WTC11 (cell line): ENCODE measurements at regions not wholly inside any gene's neighbourhood (a gene's known extent, or its start where the extent isn't known, plus 50 kb on each side); places are given as distances from the start of the nearest gene placed in this dataset.

Experiments
- JAZF1 ChIP-seq: fragments of 250-450 bp; sonication (Bioruptor Pico); IDR thresholded peaks from 2 replicates; pipeline ENCODE4 v1.9.0; 2021; ENCODE audit warnings: moderate library complexity, mild to moderate bottlenecking, inconsistent platforms
- TCF7 ChIP-seq: sonication (generic); formaldehyde crosslinking; IDR thresholded peaks from 2 replicates; pipeline ENCODE4 v1.8.0; 2022; ENCODE audit warnings: mild to moderate bottlenecking, low read depth, missing genetic modification reagents, moderate library complexity
- ZBTB21 ChIP-seq: sonication (generic); formaldehyde crosslinking; IDR thresholded peaks from 2 replicates; pipeline ENCODE4 v1.8.1; 2023; ENCODE audit warnings: mild to moderate bottlenecking, missing genetic modification reagents, borderline replicate concordance
- TF ChIP-seq, protein P1 (sequence below): sonication (generic); formaldehyde crosslinking; IDR thresholded peaks from 2 replicates; pipeline ENCODE4 v1.8.0; 2022; ENCODE audit warnings: mild to moderate bottlenecking, missing genetic modification reagents
- TF ChIP-seq, protein P2 (sequence below): fragments of 200-600 bp; IDR thresholded peaks from 2 replicates; pipeline ENCODE4 v1.8.0; 2022; ENCODE audit warnings: antibody characterized with exemption
- TF ChIP-seq, protein P3 (sequence below): sonication (generic); formaldehyde crosslinking; IDR thresholded peaks from 2 replicates; pipeline ENCODE4 v1.8.1; 2022; ENCODE audit warnings: mild to moderate bottlenecking, moderate library complexity, missing genetic modification reagents
- TF ChIP-seq, protein P4 (sequence below): sonication (generic); formaldehyde crosslinking; IDR thresholded peaks from 2 replicates; pipeline ENCODE4 v1.8.0; 2022; ENCODE audit warnings: missing genetic modification reagents
- TF ChIP-seq, protein P5 (sequence below): fragments of 250-450 bp; sonication (Bioruptor Pico); IDR thresholded peaks from 2 replicates; pipeline ENCODE4 v1.9.0; 2021; ENCODE audit warnings: moderate library complexity, mild to moderate bottlenecking, inconsistent platforms, borderline replicate concordance
- TF ChIP-seq, protein P6 (sequence below): sonication (generic); formaldehyde crosslinking; IDR thresholded peaks from 2 replicates; pipeline ENCODE4 v1.8.1; 2022; ENCODE audit warnings: missing genetic modification reagents, borderline replicate concordance
- TF ChIP-seq, protein P7 (sequence below): sonication (generic); formaldehyde crosslinking; IDR thresholded peaks from 2 replicates; pipeline ENCODE4 v1.8.0; 2022; ENCODE audit warnings: mild to moderate bottlenecking, missing genetic modification reagents
- TF ChIP-seq, protein P8 (sequence below): sonication (generic); formaldehyde crosslinking; IDR thresholded peaks from 2 replicates; pipeline ENCODE4 v1.8.0; 2023; ENCODE audit warnings: missing genetic modification reagents, mild to moderate bottlenecking, borderline replicate concordance

DNA sequence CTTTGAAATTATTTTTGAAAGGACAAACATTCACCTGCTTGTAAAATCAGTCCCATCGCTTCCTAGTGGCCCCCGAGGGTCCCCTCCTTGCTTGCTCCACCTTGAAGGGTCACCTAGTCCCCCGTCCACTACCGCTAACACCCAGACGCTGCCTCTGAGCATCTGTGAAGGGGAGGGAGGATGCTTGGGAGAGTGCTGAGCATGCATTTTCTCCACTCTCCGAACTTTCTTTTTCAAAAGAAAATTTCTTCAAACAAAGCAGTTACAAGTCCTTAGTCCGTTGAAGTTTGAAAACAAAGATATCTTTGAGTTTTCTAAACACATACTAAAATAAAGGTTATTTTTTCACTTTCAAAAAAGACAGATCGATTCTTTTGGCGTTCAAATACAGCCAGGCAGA is 224.3 kb upstream of the ARID1B start:
- TF ChIP-seq, protein P1, sequence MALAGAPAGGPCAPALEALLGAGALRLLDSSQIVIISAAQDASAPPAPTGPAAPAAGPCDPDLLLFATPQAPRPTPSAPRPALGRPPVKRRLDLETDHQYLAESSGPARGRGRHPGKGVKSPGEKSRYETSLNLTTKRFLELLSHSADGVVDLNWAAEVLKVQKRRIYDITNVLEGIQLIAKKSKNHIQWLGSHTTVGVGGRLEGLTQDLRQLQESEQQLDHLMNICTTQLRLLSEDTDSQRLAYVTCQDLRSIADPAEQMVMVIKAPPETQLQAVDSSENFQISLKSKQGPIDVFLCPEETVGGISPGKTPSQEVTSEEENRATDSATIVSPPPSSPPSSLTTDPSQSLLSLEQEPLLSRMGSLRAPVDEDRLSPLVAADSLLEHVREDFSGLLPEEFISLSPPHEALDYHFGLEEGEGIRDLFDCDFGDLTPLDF (CRISPR knock-in tag), result no peak
- TF ChIP-seq ZBTB21 (CRISPR knock-in tag), result no peak
- TF ChIP-seq, protein P2, sequence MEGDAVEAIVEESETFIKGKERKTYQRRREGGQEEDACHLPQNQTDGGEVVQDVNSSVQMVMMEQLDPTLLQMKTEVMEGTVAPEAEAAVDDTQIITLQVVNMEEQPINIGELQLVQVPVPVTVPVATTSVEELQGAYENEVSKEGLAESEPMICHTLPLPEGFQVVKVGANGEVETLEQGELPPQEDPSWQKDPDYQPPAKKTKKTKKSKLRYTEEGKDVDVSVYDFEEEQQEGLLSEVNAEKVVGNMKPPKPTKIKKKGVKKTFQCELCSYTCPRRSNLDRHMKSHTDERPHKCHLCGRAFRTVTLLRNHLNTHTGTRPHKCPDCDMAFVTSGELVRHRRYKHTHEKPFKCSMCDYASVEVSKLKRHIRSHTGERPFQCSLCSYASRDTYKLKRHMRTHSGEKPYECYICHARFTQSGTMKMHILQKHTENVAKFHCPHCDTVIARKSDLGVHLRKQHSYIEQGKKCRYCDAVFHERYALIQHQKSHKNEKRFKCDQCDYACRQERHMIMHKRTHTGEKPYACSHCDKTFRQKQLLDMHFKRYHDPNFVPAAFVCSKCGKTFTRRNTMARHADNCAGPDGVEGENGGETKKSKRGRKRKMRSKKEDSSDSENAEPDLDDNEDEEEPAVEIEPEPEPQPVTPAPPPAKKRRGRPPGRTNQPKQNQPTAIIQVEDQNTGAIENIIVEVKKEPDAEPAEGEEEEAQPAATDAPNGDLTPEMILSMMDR, result no peak
- no peak for TF ChIP-seq TCF7 (CRISPR knock-in tag)
- TF ChIP-seq, protein P3, sequence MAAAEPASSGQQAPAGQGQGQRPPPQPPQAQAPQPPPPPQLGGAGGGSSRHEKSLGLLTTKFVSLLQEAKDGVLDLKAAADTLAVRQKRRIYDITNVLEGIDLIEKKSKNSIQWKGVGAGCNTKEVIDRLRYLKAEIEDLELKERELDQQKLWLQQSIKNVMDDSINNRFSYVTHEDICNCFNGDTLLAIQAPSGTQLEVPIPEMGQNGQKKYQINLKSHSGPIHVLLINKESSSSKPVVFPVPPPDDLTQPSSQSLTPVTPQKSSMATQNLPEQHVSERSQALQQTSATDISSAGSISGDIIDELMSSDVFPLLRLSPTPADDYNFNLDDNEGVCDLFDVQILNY, result no peak
- TF ChIP-seq, protein P4, sequence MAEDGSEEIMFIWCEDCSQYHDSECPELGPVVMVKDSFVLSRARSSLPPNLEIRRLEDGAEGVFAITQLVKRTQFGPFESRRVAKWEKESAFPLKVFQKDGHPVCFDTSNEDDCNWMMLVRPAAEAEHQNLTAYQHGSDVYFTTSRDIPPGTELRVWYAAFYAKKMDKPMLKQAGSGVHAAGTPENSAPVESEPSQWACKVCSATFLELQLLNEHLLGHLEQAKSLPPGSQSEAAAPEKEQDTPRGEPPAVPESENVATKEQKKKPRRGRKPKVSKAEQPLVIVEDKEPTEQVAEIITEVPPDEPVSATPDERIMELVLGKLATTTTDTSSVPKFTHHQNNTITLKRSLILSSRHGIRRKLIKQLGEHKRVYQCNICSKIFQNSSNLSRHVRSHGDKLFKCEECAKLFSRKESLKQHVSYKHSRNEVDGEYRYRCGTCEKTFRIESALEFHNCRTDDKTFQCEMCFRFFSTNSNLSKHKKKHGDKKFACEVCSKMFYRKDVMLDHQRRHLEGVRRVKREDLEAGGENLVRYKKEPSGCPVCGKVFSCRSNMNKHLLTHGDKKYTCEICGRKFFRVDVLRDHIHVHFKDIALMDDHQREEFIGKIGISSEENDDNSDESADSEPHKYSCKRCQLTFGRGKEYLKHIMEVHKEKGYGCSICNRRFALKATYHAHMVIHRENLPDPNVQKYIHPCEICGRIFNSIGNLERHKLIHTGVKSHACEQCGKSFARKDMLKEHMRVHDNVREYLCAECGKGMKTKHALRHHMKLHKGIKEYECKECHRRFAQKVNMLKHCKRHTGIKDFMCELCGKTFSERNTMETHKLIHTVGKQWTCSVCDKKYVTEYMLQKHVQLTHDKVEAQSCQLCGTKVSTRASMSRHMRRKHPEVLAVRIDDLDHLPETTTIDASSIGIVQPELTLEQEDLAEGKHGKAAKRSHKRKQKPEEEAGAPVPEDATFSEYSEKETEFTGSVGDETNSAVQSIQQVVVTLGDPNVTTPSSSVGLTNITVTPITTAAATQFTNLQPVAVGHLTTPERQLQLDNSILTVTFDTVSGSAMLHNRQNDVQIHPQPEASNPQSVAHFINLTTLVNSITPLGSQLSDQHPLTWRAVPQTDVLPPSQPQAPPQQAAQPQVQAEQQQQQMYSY, result no peak
- TF ChIP-seq, protein P5, sequence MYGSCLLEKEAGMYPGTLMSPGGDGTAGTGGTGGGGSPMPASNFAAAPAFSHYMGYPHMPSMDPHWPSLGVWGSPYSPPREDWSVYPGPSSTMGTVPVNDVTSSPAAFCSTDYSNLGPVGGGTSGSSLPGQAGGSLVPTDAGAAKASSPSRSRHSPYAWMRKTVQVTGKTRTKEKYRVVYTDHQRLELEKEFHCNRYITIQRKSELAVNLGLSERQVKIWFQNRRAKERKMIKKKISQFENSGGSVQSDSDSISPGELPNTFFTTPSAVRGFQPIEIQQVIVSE (CRISPR knock-in tag), result no peak
- TF ChIP-seq, protein P6, sequence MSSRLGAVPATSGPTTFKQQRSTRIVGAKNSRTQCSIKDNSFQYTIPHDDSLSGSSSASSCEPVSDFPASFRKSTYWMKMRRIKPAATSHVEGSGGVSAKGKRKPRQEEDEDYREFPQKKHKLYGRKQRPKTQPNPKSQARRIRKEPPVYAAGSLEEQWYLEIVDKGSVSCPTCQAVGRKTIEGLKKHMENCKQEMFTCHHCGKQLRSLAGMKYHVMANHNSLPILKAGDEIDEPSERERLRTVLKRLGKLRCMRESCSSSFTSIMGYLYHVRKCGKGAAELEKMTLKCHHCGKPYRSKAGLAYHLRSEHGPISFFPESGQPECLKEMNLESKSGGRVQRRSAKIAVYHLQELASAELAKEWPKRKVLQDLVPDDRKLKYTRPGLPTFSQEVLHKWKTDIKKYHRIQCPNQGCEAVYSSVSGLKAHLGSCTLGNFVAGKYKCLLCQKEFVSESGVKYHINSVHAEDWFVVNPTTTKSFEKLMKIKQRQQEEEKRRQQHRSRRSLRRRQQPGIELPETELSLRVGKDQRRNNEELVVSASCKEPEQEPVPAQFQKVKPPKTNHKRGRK (CRISPR knock-in tag), result no peak
- TF ChIP-seq, protein P7, sequence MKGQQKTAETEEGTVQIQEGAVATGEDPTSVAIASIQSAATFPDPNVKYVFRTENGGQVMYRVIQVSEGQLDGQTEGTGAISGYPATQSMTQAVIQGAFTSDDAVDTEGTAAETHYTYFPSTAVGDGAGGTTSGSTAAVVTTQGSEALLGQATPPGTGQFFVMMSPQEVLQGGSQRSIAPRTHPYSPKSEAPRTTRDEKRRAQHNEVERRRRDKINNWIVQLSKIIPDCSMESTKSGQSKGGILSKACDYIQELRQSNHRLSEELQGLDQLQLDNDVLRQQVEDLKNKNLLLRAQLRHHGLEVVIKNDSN (CRISPR knock-in tag), result no peak
- TF ChIP-seq, protein P8, sequence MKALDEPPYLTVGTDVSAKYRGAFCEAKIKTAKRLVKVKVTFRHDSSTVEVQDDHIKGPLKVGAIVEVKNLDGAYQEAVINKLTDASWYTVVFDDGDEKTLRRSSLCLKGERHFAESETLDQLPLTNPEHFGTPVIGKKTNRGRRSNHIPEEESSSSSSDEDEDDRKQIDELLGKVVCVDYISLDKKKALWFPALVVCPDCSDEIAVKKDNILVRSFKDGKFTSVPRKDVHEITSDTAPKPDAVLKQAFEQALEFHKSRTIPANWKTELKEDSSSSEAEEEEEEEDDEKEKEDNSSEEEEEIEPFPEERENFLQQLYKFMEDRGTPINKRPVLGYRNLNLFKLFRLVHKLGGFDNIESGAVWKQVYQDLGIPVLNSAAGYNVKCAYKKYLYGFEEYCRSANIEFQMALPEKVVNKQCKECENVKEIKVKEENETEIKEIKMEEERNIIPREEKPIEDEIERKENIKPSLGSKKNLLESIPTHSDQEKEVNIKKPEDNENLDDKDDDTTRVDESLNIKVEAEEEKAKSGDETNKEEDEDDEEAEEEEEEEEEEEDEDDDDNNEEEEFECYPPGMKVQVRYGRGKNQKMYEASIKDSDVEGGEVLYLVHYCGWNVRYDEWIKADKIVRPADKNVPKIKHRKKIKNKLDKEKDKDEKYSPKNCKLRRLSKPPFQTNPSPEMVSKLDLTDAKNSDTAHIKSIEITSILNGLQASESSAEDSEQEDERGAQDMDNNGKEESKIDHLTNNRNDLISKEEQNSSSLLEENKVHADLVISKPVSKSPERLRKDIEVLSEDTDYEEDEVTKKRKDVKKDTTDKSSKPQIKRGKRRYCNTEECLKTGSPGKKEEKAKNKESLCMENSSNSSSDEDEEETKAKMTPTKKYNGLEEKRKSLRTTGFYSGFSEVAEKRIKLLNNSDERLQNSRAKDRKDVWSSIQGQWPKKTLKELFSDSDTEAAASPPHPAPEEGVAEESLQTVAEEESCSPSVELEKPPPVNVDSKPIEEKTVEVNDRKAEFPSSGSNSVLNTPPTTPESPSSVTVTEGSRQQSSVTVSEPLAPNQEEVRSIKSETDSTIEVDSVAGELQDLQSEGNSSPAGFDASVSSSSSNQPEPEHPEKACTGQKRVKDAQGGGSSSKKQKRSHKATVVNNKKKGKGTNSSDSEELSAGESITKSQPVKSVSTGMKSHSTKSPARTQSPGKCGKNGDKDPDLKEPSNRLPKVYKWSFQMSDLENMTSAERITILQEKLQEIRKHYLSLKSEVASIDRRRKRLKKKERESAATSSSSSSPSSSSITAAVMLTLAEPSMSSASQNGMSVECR (CRISPR knock-in tag), result no peak
- no peak for TF ChIP-seq JAZF1
